NCI-H1930 (cell line): ENCODE measurements at regions not wholly inside any gene's neighbourhood (a gene's known extent, or its start where the extent isn't known, plus 50 kb on each side); places are given as distances from the start of the nearest gene placed in this dataset.

ENCODE experiments used
- DNase-seq, 2 experiments: peaks; one replicate each; lab custom pipeline; 2025; lab: John Stamatoyannopoulos, UW

GRCh38 chr7:40935435-40935834 is 767.5 kb downstream of the INHBA start:
- DNase-seq, result no peak

GRCh38 chr7:40923626-40924025 is 779.3 kb downstream of the INHBA start:
- DNase-seq, result no peak

DNA sequence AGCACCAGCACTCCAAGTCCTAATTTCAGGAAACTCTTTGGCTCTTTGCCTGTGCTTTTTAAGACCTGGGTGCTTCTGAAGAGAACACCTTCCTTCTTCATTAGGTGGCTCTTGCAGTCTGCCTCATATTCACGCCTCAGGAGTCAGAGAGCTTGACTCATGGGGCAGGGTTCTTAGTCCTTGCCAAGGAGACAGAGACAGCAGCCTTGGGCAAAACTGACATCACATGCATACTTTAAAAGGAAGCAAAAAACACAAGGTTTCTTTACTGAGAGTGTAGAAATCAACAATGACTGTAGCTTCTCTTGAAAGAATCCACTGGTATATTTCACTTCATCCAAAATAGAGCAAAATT is 780.6 kb downstream of the INHBA start:
- no peak for DNase-seq

- DNase-seq, result no peak
Observed at GRCh38 chr7:40921589-40922315, 781.1 kb downstream of the INHBA start.

DNA sequence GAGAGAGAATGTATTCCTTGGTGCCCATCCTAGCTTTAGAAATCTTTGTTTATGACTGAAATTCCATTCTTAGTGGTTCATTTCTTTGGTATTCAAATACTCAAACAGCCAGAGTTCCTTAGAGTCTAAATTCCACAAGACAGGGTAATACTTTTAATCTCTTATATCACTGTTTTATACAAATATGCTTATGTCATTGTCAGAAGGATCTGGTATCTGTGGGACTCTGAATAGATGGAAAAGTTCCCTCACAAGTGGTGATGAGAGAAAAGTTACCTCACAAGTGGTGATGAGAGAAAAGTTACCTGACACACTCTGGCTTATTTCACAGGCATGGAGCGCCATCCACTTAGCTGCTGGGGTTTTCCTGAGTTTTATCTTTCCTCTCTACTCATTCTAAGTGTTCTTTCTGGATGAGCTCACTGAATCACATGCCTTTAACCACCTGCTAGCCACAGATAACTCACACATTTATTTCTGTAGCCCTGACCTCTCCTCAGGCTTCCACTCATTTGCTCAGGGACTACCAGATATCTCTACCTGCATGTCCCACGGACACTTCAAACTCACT is 784.0 kb downstream of the SUGCT start:
- DNase-seq, result no peak

DNA sequence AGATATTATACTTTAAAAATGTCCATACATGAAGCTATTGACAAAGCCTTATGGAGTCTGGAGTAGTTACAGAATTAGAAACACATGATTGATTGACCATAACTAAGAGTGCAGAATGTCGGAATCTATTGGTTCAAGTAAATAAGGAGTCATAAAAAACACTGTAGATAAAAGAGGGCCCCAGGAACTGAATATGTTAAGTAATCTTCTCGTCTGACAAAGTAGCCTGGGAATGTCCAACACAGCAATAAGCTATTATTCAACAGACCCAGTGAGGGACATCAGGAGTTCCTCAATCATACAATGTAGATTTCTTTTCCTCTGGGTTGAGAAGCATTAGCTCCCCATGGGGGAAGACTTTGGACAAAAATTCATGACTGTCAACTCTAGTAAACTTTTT is 782.0 kb downstream of the SUGCT start:
- DNase-seq, result no peak

DNA sequence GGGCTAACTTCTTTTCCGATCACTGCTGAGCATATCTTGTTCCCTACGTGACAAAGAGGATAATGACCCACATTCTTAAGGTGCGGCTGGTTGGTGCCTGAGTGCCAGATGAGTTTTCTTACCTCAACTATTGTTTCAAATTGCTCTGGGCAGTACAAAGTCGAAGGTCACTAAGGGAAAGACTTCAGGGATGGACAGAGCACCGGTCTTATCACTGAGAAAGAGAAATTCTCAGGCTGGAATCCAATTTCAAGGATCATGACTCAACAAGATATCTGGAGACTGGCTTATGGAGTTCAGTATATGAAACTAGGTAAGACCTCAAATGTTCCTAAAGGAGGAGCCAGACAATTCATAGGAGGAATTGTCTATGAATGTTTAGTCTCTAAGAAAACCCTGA is 780.3 kb downstream of the SUGCT start:
- no peak for DNase-seq
